ENCODE measurements at regions not wholly inside any gene's neighbourhood (a gene's known extent, or its start where the extent isn't known, plus 50 kb on each side); places are given as distances from the start of the nearest gene placed in this dataset.

DNA sequence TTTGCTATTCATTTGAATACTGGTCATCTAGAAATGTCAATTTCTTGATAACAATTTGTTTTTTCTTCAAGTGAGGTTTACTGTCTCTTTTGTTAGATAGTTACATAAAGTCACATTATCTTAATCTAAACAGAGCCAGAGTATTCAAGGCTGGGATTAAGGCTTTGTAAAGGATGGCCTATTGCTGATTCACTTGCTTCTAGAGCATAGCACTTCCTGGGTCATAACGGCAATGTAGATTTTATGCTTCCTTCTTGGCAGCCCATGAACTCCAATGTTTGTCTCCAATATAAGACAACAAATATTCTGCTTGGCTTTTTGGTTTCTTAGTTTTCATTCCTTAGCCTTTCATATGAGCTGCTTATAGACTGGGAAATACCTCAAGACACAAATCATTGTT, 2007.9 kb upstream of the CDH6 start:
- H3K4me3 ChIP-seq (ENCODE audit: low read depth, low read length): no peak overlapping the region
- DNase-seq (ENCODE audit: low read depth): no peak
- TF ChIP-seq, protein P1, sequence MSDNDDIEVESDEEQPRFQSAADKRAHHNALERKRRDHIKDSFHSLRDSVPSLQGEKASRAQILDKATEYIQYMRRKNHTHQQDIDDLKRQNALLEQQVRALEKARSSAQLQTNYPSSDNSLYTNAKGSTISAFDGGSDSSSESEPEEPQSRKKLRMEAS (IDR thresholded peaks at IDR 0.05; ENCODE audit: low read depth, low read length): no peak
- TF ChIP-seq, protein P2, sequence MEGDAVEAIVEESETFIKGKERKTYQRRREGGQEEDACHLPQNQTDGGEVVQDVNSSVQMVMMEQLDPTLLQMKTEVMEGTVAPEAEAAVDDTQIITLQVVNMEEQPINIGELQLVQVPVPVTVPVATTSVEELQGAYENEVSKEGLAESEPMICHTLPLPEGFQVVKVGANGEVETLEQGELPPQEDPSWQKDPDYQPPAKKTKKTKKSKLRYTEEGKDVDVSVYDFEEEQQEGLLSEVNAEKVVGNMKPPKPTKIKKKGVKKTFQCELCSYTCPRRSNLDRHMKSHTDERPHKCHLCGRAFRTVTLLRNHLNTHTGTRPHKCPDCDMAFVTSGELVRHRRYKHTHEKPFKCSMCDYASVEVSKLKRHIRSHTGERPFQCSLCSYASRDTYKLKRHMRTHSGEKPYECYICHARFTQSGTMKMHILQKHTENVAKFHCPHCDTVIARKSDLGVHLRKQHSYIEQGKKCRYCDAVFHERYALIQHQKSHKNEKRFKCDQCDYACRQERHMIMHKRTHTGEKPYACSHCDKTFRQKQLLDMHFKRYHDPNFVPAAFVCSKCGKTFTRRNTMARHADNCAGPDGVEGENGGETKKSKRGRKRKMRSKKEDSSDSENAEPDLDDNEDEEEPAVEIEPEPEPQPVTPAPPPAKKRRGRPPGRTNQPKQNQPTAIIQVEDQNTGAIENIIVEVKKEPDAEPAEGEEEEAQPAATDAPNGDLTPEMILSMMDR (IDR thresholded peaks at IDR 0.05; ENCODE audit: low read depth, low read length): no peak
- TF ChIP-seq POLR2A (IDR thresholded peaks at IDR 0.05; ENCODE audit: extremely low read depth, insufficient read length): no peak
- TF ChIP-seq MYC (IDR thresholded peaks at IDR 0.05; ENCODE audit: low read depth, low read length): no peak

DNA sequence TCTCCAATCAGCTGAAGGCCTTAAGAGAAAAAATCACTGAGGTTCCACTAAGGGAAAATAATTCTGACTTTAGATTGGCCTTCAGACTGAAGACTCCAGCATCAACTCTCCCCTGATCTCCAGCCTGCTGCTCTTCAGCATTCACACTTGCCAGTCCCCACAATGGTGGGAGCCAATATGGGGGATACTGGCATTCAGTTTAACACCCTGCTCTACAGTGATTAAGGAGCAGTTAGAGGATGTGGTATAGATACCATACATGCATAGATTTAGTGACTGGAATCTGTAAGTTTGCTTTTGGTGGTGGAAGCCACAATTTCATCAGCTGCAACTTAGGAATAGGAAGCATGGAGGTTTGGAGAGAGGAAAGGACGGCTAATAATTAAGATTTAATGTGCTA, 2017.7 kb upstream of the CDH6 start:
- no peak overlapping the region for H3K4me3 ChIP-seq (ENCODE audit: low read depth, low read length)
- no peak for DNase-seq (ENCODE audit: low read depth)
- TF ChIP-seq, protein P2 (IDR thresholded peaks at IDR 0.05; ENCODE audit: low read depth, low read length): no peak
- TF ChIP-seq, protein P1 (IDR thresholded peaks at IDR 0.05; ENCODE audit: low read depth, low read length): no peak
- TF ChIP-seq POLR2A (IDR thresholded peaks at IDR 0.05; ENCODE audit: extremely low read depth, insufficient read length) (no peak), MYC (IDR thresholded peaks at IDR 0.05; ENCODE audit: low read depth, low read length) (no peak)

DNA sequence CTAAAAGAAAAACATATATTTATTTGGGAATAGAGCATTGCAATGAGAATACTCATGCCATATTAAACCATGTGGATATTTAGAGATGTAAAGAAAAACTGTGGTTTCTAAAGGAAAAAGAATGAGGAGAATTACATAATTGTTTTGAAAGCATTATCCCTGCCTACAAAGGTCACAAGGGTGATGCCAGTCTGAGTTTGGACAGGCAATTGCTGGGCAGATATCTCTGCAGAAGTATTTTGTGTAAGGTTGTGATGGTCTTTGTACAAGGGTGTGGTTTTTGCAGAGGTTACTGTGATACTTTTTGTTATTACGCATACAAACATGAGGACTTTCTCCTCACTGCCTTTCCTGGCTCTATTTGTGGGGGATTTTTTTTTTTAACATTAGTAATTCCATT, 2022.9 kb upstream of the CDH6 start:
- H3K4me3 ChIP-seq (ENCODE audit: low read depth, low read length): no peak overlapping the region
- no peak for TF ChIP-seq MYC (IDR thresholded peaks at IDR 0.05; ENCODE audit: low read depth, low read length)
- DNase-seq (ENCODE audit: low read depth): no peak

DNA sequence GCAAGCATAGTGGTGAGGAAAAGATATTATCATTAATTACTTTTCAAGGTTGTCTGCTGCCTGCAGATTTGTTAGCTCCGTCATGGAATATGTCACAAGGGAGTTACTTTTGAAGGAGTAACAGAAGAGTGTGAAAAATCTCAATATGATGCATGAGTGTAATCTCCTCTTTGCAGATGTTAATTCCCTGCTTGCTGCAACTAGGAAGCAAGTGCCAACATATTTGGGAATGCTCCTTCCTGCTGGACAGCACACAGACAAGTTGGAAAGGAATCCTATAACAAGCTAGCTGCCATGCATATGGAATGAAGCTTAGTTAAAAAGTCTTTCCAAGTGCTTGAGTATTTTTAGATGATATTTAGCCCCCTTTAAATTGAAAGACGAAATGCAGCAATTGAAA, 2023.6 kb upstream of the CDH6 start:
- H3K4me3 ChIP-seq (ENCODE audit: low read depth, low read length): no peak overlapping the region
- no peak for DNase-seq (ENCODE audit: low read depth)
- TF ChIP-seq POLR2A (IDR thresholded peaks at IDR 0.05; ENCODE audit: extremely low read depth, insufficient read length) (no peak), MYC (IDR thresholded peaks at IDR 0.05; ENCODE audit: low read depth, low read length) (no peak)
- TF ChIP-seq, protein P2 (IDR thresholded peaks at IDR 0.05; ENCODE audit: low read depth, low read length): no peak
- TF ChIP-seq, protein P1 (IDR thresholded peaks at IDR 0.05; ENCODE audit: low read depth, low read length): no peak

DNA sequence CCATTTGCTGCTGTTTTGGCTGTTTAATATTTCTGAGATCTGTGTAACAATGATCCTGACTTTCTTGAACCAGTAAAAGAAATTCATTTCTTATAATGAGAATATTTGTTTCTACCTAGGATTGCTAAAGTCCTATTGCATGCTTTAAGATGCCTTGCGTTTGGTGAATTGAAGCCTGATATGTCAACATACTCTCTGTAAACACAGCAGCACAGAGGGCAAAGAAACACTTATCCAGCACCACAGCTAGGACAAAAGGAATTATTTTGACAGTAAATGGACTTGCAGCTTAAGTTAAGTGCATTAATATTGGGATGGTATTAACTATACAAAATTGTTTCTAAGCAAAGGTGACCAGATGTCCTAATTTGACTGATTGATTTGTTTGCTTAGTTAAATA, 2031.2 kb upstream of the CDH6 start:
- DNase-seq (ENCODE audit: low read depth): no peak
- TF ChIP-seq POLR2A (IDR thresholded peaks at IDR 0.05; ENCODE audit: extremely low read depth, insufficient read length) (no peak), MYC (IDR thresholded peaks at IDR 0.05; ENCODE audit: low read depth, low read length) (no peak)
- TF ChIP-seq, protein P2 (IDR thresholded peaks at IDR 0.05; ENCODE audit: low read depth, low read length): no peak
- TF ChIP-seq, protein P1 (IDR thresholded peaks at IDR 0.05; ENCODE audit: low read depth, low read length): no peak
- H3K4me3 ChIP-seq (ENCODE audit: low read depth, low read length): no peak overlapping the region

DNA sequence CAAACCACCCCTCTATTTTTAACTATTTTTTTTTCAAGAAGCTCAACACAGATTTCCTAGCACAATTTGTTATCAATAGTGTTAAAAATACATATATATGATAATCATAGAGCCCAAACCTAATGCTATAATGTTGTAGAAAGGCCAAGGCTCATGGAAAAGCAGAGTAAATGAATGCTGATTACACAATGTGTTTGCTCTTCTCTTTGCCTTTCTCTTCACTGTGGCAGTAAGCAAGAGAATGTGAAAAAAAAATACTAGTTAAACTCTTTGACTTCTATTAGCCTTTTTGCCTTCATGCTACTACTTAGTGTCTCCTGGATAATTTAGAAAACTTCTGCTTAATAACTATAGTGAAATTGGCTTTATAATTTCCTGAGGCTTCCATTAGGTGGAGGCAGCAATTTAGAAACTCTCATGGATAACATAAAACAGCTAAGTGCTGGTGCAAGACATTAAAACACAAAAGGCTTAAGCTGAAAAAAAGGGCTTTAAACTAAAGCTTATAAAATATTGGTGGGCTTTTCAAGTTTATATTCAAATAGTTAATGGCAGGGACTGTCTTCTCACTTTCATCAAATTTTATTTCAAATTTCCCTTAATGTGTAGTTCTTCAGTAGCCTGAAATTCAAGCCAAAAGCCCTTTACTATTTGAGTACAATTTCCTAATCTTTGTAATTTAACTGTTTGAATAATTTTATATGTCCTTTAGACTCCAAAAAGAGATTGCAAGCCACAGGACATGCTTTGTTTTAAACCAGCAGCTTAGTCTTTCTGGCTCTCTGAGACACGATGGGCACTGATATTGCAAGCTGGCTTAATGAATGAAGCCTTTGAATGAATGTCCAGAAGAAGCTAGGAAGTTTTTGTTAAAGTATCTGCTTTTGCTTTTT, 2031.8 kb upstream of the CDH6 start:
- no peak overlapping the region for H3K4me3 ChIP-seq (ENCODE audit: low read depth, low read length)
- no peak for DNase-seq (ENCODE audit: low read depth)
- TF ChIP-seq, protein P2 (IDR thresholded peaks at IDR 0.05; ENCODE audit: low read depth, low read length): no peak
- TF ChIP-seq, protein P1 (IDR thresholded peaks at IDR 0.05; ENCODE audit: low read depth, low read length): no peak
- TF ChIP-seq MYC (IDR thresholded peaks at IDR 0.05; ENCODE audit: low read depth, low read length) (no peak), POLR2A (IDR thresholded peaks at IDR 0.05; ENCODE audit: extremely low read depth, insufficient read length) (no peak)
